ENCODE measurements at regions not wholly inside any gene's neighbourhood (a gene's known extent, or its start where the extent isn't known, plus 50 kb on each side); places are given as distances from the start of the nearest gene placed in this dataset.
"Not testable (repeated sequence)": the region's sequence is repeated elsewhere in the genome, so short reads cannot be mapped to it uniquely, and the experiment has no call there.

DNA sequence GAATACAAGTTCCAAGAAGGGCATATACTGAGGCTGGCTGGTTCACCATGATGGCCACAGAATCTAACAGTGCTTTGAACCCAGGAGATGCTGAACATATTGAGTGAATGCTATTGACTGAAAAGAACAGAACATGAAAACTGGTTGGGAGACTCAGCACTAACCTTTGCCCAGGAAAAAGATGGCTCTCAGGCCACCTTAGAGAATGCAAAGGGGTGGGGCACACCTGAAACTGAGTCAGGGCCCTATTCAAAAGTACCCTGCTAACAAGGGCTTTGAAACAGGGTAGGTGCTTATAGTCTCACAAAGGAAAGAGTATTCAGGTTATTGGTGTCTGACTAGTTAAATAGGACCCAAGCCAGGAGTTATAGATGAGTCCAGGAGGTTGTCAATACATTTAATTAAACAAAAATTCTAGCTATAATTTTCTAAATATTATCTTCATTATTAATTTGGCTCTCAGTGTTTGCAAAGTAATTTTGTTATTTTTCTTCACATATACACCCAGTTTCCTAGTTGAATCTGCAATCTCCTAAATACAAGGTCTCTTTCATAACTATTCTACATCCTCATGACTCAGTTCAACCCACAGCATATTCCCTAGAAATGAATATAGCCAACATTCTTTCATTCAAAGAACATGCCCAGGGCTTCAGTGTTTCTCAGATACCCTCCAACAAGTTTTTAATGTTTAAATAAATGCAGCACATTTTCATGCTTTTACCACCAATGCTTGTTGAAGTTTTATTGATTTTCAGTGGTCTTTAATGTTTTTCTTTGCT is 144.2 kb upstream of the RAPGEF2 start:
- DNase-seq (ENCODE audit: low spot score): no peak

- no peak for DNase-seq (ENCODE audit: low spot score)
These were observed 140.5 kb upstream of the RAPGEF2 start for GRCh38 chr4:158962393-158962792.

- not testable (repeated sequence) for DNase-seq (ENCODE audit: low spot score)
These were observed 139.6 kb upstream of the RAPGEF2 start for GRCh38 chr4:158963282-158963681.

GRCh38 chr4:158964114-158964727 is 138.7 kb upstream of the RAPGEF2 start:
- DNase-seq (ENCODE audit: low spot score): no peak

DNA sequence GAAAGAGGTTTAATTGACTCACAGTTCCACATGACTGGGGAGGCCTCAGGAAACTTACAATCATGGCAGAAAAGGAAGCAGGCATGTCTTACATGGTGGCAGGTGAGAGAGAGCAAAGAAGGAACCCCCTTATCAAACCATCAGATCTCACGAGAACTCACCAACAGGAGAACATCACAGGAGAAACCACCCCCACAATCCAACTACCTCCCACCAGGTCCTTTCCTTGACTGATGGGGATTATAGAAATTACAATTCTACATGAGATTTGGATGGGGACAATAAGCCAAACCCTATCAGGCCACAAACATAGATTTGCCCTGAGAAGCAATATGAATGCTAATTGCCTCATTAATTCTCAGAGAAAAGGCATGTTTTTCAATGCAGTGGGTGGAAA is 138.2 kb upstream of the RAPGEF2 start:
- no peak for DNase-seq (ENCODE audit: low spot score)

GRCh38 chr4:158965226-158965625 is 137.7 kb upstream of the RAPGEF2 start:
- DNase-seq (ENCODE audit: low spot score): no peak

GRCh38 chr4:158966091-158966490 is 136.8 kb upstream of the RAPGEF2 start:
- DNase-seq (ENCODE audit: low spot score): no peak

GRCh38 chr4:158968961-158969360 is 133.9 kb upstream of the RAPGEF2 start:
- no peak for DNase-seq (ENCODE audit: low spot score)

DNA sequence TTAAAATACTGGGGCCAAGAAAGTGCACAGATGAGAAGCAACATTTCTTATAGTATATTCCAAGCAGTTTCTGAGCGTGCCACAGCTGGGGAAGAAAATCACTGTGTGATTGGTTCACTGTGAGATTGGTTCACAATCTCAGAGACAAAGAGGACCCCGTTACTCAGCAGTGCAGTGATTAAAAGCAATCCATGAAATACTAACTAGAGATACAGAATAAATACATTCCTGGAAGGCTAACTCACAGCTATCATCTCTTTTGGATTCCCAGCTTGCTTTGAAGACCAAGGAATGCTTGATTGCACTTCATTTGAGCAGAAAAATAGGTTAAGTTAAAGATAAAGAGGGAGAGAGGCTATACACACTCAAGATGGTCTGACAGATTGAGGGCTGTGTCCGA is 132.1 kb upstream of the RAPGEF2 start:
- DNase-seq (ENCODE audit: low spot score): no peak

- DNase-seq (ENCODE audit: low spot score): not testable (repeated sequence)
These were observed 128.4 kb upstream of the RAPGEF2 start for GRCh38 chr4:158974438-158974837.

DNA sequence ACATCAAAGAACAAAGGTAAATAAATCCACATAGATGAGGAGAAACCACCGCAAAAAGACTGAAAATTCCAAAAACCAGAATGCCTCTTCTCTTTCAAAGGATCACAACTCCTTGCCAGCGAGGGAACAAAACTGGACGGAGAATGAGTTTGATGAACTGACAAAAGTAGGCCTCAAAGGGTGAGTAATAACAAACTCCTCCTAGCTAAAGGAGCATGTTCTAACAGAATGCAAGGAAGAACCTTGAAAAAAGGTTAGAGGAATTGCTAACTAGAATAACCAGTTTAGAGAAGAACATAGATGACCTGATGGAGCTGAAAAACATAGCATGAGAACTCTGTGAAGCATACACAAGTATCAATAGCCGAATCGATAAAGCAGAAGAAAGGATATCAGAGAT is 122.2 kb upstream of the RAPGEF2 start:
- not testable (repeated sequence) for DNase-seq (ENCODE audit: low spot score)

DNA sequence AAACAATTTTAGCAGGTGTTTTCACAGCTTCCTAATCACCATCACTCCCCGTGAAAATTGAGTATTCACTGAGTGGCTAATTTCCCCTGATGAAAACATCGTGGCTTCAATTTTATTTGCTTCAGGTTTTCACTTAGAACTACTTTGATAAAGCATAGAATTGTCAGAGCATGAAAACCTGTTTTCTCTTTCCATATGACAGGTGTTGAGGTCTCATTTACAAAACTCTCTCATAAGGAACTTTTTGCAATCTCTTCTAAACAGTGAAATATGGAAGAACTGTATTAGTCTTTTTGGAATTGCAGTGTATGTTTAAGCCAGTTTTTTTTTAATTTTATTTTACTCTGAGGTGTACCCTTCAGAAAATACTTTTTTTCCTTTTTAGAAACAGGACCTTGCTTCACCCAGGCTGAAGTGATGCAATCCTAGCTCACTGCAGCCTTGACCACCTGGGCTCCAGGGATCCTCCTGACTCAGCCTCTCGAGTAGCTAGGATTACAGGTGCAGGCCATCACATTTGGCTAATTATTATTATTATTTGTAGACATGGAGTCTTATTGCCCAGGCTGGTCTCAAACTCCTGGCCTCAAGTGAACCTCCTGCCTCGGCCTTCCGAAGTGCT is 111.2 kb upstream of the RAPGEF2 start:
- no peak for DNase-seq (ENCODE audit: low spot score)

DNA sequence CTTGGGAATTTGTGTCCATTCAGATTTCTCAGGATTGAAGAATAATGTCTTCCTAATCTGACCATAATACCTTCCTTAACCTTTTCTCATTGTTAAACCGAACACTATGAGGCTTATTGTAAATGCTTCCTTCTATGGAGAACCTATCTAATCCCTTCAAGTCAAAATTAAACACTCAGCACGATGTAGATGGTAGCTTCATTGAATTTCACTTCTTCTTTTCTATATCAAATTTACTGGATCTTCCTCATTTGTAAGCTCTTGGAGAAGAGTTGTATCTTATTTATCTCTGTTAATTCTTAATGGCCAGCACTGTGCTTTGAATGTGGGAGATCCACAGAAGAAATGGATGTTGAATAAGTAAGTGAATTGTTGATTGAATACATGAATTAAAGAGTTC is 109.0 kb upstream of the RAPGEF2 start:
- no peak for DNase-seq (ENCODE audit: low spot score)

GRCh38 chr4:158995040-158995439 is 107.8 kb upstream of the RAPGEF2 start:
- DNase-seq (ENCODE audit: low spot score): no peak

DNA sequence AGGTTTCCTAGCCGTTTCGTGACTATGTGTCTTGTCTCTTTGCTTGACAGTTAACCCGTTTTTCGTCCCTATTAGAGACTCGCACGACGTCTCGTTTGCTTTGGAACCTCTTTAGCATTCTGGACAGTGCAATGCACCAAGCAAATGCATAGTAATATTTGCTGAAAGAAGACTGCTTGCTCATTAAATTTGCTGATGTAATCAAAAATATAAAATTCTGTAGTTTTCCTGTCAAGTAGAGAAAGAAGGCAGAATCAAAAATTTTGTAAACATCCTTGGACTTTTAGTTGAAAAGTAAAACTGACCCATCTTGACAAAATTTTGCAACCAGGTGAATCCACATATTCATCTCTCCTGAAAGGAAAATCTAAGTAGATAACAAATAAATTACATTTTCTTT is 106.9 kb upstream of the RAPGEF2 start:
- no peak for DNase-seq (ENCODE audit: low spot score)

DNA sequence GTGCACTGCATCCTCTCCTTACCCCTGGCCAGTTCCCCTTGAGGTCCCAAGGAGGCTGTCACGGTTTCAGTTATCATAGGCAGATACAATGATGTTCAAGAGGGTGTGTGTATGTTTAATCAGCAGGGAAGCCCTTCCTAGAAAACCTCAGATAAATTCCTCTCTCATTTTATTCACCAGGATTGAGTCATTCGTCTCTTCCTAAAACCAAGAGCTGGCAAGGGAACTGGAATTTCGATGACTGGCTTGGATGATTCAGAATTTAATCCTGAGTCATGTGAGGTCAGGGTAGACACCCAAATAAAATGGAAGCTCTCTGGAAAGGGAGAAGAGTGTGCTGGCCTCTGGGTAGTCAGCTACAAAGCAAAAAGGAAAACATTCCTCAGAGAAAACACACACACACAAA is 106.2 kb upstream of the RAPGEF2 start:
- DNase-seq (ENCODE audit: low spot score): no peak

DNA sequence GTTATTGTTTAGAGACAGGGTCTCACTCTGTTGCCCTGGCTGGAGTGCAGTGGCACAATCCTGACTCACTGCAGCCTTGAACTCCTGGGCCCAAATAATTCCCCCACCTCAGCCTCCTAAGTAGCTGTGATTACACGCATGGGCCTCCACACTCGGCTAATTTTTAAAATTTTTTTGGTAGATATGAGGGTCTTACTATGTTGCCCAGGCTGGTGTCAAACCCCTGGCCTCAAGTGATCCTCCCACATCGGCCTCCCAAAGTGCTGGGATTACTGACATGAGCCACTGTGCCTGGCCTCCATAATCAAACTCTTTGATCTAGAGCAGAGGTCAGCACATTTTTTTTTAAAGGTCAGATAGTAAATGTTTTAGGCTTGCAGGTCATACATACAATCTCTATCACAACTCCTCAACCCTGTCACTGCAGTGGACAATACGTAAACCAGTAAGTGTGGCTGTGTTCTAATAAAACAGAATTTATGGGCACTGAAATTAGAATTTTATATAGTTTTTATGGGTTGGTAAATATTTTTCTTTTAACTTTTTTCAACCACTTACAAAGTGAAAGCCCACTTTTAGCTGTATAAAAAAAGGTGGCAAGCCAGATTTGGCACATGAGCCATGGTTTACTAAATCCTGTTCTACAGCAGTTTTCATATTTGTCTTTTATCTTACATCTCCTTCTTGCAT is 105.1 kb upstream of the RAPGEF2 start:
- no peak for DNase-seq (ENCODE audit: low spot score)

DNA sequence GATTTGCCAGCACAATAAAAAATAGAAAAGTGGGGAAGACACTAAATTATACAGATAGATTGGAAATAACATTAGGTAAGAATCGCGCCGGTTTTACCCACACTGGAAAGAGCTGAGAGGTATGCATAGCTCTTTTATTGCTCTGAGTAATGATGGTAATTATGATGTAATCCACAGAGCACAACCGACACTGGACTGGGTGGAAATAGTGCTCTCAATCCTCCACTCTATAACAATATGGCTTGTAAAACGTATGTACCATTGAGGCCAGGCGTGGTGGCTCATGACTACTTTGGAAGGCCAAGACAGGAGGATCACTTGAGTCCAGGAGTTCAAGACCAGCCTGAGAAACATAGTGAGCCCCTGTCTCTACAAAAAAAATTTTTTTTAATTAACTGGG is 104.3 kb upstream of the RAPGEF2 start:
- no peak for DNase-seq (ENCODE audit: low spot score)

- DNase-seq (ENCODE audit: low spot score): no peak
These were observed 103.7 kb upstream of the RAPGEF2 start for GRCh38 chr4:158999166-158999682.

DNA sequence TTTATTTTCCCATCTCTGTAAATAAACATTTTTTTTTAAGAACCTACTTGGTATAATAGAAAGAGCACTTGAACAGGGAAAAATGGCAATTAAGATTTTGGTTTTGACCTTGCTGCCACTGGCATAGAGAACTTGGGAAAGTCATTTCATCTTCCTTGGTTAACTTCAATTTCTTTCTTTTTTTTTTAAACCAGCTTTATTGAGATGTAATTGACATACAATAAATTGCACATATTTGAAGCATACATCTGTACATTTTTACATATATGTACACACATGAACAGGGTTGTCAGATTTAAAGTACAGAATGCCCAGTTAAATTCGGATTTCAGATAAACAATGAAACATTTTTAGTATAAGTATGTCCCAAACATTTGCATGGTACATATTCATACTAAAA is 103.0 kb upstream of the RAPGEF2 start:
- no peak for DNase-seq (ENCODE audit: low spot score)

GRCh38 chr4:159002950-159003349 is 99.9 kb upstream of the RAPGEF2 start:
- DNase-seq (ENCODE audit: low spot score): no peak

GRCh38 chr4:159003420-159004253 is 99.2 kb upstream of the RAPGEF2 start:
- DNase-seq (ENCODE audit: low spot score): no peak
